ENCODE measurements at regions not wholly inside any gene's neighbourhood (a gene's known extent, or its start where the extent isn't known, plus 50 kb on each side); places are given as distances from the start of the nearest gene placed in this dataset.

DNA sequence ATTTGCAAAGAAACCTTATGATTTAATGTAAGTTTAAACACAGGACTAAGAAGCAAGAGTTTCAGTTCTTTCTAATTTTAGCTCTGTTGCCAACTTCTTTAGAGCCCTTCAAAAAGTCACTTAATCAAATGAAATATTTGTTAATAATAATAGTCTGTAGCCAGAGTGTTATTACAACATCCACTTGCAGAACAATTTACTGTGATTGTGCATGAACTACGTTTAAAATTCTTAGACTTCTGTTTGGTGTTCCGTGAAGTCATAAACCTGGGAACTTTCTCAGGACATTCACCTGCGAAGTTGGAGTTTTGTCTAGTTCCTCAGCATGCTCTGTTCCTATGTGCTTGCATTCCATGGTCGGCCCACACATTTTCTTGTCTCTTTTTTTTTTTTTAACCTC, 244.0 kb upstream of the AVPR1A start:
- no peak overlapping the region for H3K4me3 ChIP-seq (ENCODE audit: low read depth in 1 of 2, low read length in 2 of 2)
- TF ChIP-seq, protein P1, sequence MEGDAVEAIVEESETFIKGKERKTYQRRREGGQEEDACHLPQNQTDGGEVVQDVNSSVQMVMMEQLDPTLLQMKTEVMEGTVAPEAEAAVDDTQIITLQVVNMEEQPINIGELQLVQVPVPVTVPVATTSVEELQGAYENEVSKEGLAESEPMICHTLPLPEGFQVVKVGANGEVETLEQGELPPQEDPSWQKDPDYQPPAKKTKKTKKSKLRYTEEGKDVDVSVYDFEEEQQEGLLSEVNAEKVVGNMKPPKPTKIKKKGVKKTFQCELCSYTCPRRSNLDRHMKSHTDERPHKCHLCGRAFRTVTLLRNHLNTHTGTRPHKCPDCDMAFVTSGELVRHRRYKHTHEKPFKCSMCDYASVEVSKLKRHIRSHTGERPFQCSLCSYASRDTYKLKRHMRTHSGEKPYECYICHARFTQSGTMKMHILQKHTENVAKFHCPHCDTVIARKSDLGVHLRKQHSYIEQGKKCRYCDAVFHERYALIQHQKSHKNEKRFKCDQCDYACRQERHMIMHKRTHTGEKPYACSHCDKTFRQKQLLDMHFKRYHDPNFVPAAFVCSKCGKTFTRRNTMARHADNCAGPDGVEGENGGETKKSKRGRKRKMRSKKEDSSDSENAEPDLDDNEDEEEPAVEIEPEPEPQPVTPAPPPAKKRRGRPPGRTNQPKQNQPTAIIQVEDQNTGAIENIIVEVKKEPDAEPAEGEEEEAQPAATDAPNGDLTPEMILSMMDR (IDR thresholded peaks at IDR 0.05; ENCODE audit: borderline replicate concordance, extremely low read depth, low read length, poor library complexity, severe bottlenecking), result no peak
- TF ChIP-seq EZH2 (IDR thresholded peaks at IDR 0.05; ENCODE audit: borderline replicate concordance, low read depth, low read length, severe bottlenecking), result no peak
- no peaks in the 10 kb centered on the region for H3K79me2 ChIP-seq (ENCODE audit: insufficient read depth, low read length)
- H3K9ac ChIP-seq (ENCODE audit: low read depth, low read length), result no peak overlapping the region
- H3K4me1 ChIP-seq (ENCODE audit: insufficient read depth, low read length), result no peaks in the 10 kb centered on the region
- no peaks in the 10 kb centered on the region for H3K27me3 ChIP-seq (ENCODE audit: insufficient read depth, low read length, poor library complexity)
- H3K9me3 ChIP-seq (ENCODE audit: insufficient read depth, low read length, severe bottlenecking), result peaks cover 14% of the 10 kb centered on the region
- H4K20me1 ChIP-seq (ENCODE audit: insufficient read depth, low read length), result no peaks in the 10 kb centered on the region
- DNase-seq (no peak), ATAC-seq (ENCODE audit: insufficient read depth, low read depth) (no peak)
- no peak overlapping the region for H3K4me2 ChIP-seq (ENCODE audit: insufficient read depth, low read length)
- H3K36me3 ChIP-seq (ENCODE audit: insufficient read depth, low read length), result no peaks in the 10 kb centered on the region
- H2AFZ ChIP-seq (ENCODE audit: low read depth, low read length), result no peak overlapping the region
- no peak overlapping the region for H3K27ac ChIP-seq (ENCODE audit: low read length)

- H3K27me3 ChIP-seq (ENCODE audit: insufficient read depth, low read length, poor library complexity), result no peaks in the 10 kb centered on the region
- H3K27ac ChIP-seq (ENCODE audit: low read length), result no peak overlapping the region
- H3K9ac ChIP-seq (ENCODE audit: low read depth, low read length), result no peak overlapping the region
- H3K79me2 ChIP-seq (ENCODE audit: insufficient read depth, low read length), result no peaks in the 10 kb centered on the region
- no peaks in the 10 kb centered on the region for H3K36me3 ChIP-seq (ENCODE audit: insufficient read depth, low read length)
- H3K4me3 ChIP-seq (ENCODE audit: low read depth in 1 of 2, low read length in 2 of 2), result no peak overlapping the region
- H3K9me3 ChIP-seq (ENCODE audit: insufficient read depth, low read length, severe bottlenecking), result peaks cover 8% of the 10 kb centered on the region
- TF ChIP-seq, protein P1 (IDR thresholded peaks at IDR 0.05; ENCODE audit: borderline replicate concordance, extremely low read depth, low read length, poor library complexity, severe bottlenecking), result no peak
- no peak for TF ChIP-seq EZH2 (IDR thresholded peaks at IDR 0.05; ENCODE audit: borderline replicate concordance, low read depth, low read length, severe bottlenecking)
- no peaks in the 10 kb centered on the region for H3K4me1 ChIP-seq (ENCODE audit: insufficient read depth, low read length)
- H4K20me1 ChIP-seq (ENCODE audit: insufficient read depth, low read length), result no peaks in the 10 kb centered on the region
- H2AFZ ChIP-seq (ENCODE audit: low read depth, low read length), result no peak overlapping the region
- DNase-seq (no peak), ATAC-seq (ENCODE audit: insufficient read depth, low read depth) (no peak)
- no peak overlapping the region for H3K4me2 ChIP-seq (ENCODE audit: insufficient read depth, low read length)
These were observed 243.3 kb upstream of the AVPR1A start for GRCh38 chr12:63394349-63394748.

DNA sequence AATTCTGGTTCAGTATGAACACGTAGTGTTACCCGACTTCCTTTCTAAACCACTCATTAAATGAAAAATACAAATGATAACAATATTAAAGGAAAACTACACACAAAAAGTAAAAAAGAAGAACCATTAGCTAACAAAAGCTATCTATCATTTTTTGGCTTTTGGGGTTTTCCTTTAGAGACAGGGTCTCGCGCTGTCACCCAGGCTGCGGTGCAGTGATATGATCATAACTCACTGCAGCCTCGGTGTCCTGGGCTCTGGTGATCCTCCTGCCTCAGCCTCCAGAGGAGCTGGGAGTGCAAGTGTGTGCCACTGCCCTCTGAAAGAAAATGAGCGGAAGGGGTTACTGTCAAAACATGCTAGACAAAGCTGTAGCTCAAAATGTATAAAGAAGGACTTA, 238.2 kb upstream of the AVPR1A start:
- Histone ChIP-seq H3K27me3 (ENCODE audit: insufficient read depth, low read length, poor library complexity) (no peaks in the 10 kb centered on the region), H3K4me3 (ENCODE audit: low read depth in 1 of 2, low read length in 2 of 2) (no peak overlapping the region), H3K27ac (ENCODE audit: low read length) (no peak overlapping the region), H4K20me1 (ENCODE audit: insufficient read depth, low read length) (no peaks in the 10 kb centered on the region), H3K9ac (ENCODE audit: low read depth, low read length) (no peak overlapping the region), H2AFZ (ENCODE audit: low read depth, low read length) (no peak overlapping the region), H3K4me2 (ENCODE audit: insufficient read depth, low read length) (no peak overlapping the region), H3K36me3 (ENCODE audit: insufficient read depth, low read length) (no peaks in the 10 kb centered on the region), H3K4me1 (ENCODE audit: insufficient read depth, low read length) (no peaks in the 10 kb centered on the region), H3K79me2 (ENCODE audit: insufficient read depth, low read length) (no peaks in the 10 kb centered on the region), H3K9me3 (ENCODE audit: insufficient read depth, low read length, severe bottlenecking) (no peaks in the 10 kb centered on the region)
- TF ChIP-seq EZH2 (IDR thresholded peaks at IDR 0.05; ENCODE audit: borderline replicate concordance, low read depth, low read length, severe bottlenecking), result no peak
- TF ChIP-seq, protein P1 (IDR thresholded peaks at IDR 0.05; ENCODE audit: borderline replicate concordance, extremely low read depth, low read length, poor library complexity, severe bottlenecking), result no peak
- DNase-seq (no peak), ATAC-seq (ENCODE audit: insufficient read depth, low read depth) (no peak)

DNA sequence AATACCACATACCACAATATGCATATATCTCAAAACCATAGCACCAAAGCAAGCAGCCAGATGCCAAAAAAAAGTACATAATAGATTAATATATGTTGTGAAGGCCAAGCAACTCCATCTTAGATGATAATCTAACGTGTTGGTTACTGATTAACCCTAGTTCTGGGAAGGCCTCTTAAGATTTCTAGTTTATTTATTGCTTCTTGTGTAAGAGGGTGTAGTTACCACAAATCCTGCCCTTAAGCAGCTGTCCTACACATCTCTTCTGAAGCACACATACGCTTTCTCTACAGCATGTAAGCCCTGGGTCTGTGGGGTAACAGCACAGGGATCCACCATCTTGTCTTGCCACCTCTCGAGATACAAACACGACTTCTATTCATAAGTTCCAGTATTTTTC, 236.8 kb upstream of the AVPR1A start:
- Histone ChIP-seq H3K4me1 (ENCODE audit: insufficient read depth, low read length) (peaks cover 2% of the 10 kb centered on the region; the same call in 1 of the 2 replicates), H3K27ac (ENCODE audit: low read length) (no peak overlapping the region), H3K4me2 (ENCODE audit: insufficient read depth, low read length) (no peak overlapping the region), H3K79me2 (ENCODE audit: insufficient read depth, low read length) (no peaks in the 10 kb centered on the region), H2AFZ (ENCODE audit: low read depth, low read length) (no peak overlapping the region), H3K36me3 (ENCODE audit: insufficient read depth, low read length) (no peaks in the 10 kb centered on the region), H3K27me3 (ENCODE audit: insufficient read depth, low read length, poor library complexity) (no peaks in the 10 kb centered on the region), H3K9me3 (ENCODE audit: insufficient read depth, low read length, severe bottlenecking) (no peaks in the 10 kb centered on the region), H3K9ac (ENCODE audit: low read depth, low read length) (no peak overlapping the region), H3K4me3 (ENCODE audit: low read depth in 1 of 2, low read length in 2 of 2) (no peak overlapping the region), H4K20me1 (ENCODE audit: insufficient read depth, low read length) (no peaks in the 10 kb centered on the region)
- TF ChIP-seq, protein P1 (IDR thresholded peaks at IDR 0.05; ENCODE audit: borderline replicate concordance, extremely low read depth, low read length, poor library complexity, severe bottlenecking), result no peak
- no peak for TF ChIP-seq EZH2 (IDR thresholded peaks at IDR 0.05; ENCODE audit: borderline replicate concordance, low read depth, low read length, severe bottlenecking)
- DNase-seq (no peak), ATAC-seq (ENCODE audit: insufficient read depth, low read depth) (no peak)

All from DND-41 (cell line).